Embryonic facial prominence (tissue), 1 donor: ENCODE measurements at regions not wholly inside any gene's neighbourhood (a gene's known extent, or its start where the extent isn't known, plus 50 kb on each side); places are given as distances from the start of the nearest gene placed in this dataset.

Experiments used
- DNase-seq: peaks from one replicate; pipeline ENCODE4 v3.0.0-alpha.2; 2016; ENCODE audit errors: extremely low spot score

DNA sequence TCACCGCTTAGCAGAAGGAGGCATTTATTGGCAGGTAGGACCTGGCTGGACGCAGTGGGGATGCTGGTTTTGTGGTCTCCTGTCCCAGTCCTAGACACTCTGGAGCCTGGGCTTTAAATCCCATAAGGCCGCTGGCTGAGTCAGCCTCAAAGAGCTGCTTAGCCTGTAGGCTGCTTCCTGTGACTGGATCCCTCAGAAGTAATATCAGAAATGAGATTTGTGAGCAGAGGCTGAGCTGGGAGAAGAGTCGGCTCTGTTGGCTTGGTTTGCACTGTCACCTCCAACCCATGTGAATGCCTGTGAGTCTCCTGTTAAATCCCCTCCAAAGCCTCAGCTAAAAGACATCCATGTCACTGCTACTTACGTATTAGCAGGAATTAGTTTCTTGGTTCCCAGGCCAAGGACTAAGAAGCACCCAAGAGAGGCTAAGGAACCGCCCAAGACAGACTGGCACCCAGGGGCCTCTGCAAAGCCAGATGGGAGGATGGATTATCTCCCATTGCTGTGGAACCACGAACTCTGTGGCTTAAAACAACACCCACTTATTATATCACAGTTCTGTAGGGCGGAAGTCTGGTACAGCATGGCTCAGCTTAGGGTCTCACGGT is 289.4 kb downstream of the CDC5L start:
- DNase-seq: no peak

- no peak for DNase-seq
Observed at GRCh38 chr6:44678252-44678935, 290.9 kb downstream of the CDC5L start.

- no peak for DNase-seq
Observed at GRCh38 chr6:44679438-44680201, 292.1 kb downstream of the CDC5L start.

GRCh38 chr6:44680202-44680720 is 292.8 kb downstream of the CDC5L start:
- DNase-seq: no peak

DNA sequence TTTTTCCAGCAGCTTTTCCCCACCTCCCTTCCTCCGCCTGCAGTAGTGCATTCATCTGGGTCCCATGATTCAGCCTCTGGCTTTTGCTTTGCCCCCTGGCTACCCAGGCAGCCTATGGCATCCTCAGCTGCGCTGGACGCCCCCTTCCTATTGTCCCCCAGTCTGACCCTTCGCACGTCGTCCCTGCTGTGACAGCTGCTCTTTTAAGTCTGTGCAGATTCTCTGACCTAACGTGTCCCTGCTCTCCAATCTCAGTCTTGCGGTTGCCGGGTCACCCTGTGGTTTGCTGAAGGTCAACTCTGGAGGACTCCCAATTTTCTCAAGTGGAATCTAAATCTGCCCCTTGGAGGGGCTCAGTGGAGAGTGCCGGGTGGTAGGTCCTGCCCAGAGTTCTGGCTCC is 294.3 kb downstream of the CDC5L start:
- no peak for DNase-seq

GRCh38 chr6:44682280-44682679 is 294.8 kb downstream of the CDC5L start:
- DNase-seq: no peak

DNA sequence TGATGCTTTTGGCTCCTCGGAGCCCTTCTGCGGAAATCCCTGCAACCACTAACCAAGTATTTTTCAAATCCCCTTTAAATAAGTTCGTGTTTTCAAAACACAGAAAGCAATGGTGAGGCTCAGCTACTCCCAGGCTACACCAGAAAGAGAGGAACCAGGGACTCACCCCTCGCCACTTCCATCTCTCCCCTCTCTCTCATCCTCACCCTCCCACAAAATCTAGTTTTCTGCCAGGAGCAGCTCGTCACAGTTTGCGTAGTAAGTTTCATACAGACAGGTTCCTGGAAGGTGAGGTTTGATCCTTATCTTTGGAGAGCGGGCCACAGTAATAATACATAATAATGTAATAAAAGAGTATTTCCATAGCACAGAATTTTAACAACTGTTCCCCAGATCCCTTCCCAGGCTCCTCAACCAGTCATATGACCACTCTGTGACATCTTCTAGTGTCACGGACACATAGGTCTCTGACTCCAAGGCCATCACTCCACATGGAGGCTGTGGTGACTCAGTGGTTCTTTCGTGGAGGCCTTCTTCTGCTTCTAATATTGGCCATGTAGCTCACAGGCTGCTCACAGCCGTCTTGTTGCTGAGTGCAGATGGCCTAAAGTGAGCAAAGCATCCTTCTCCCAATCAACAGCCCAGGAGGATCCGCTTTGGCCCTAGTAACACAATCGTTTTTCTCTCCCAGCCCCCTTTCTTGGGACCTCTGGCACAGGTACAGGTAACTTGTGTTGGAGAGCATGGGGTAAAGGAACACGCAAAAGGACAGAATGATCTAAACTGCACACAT is 295.7 kb downstream of the CDC5L start:
- DNase-seq: no peak

- no peak for DNase-seq
Observed at GRCh38 chr6:44685213-44685612, 297.7 kb downstream of the CDC5L start.

DNA sequence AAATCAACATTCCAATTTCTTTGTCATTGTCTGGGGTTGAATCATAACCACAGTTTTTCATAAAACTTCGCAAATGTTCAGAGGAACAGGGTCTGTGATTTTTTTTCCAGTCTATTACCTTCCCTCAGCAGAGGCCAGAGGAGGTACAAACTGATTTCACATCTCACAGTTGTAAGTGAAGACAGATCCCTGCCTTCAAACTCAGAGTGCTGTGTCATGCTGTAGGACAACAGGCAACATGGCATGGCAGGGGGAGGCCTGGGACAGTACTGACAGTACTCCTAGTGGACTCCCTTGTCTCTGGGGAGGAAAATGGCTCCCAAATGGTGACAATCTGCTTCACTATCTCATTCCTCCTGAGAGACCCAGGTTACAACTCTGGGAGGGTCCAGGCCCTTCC is 308.6 kb downstream of the CDC5L start:
- DNase-seq: no peak

- no peak for DNase-seq
Observed at GRCh38 chr6:44696686-44697085, 309.2 kb downstream of the CDC5L start.

- DNase-seq: no peak
Observed at GRCh38 chr6:44697327-44697726, 309.8 kb downstream of the CDC5L start.

- DNase-seq: no peak
Observed at GRCh38 chr6:44698602-44699001, 311.1 kb downstream of the CDC5L start.

DNA sequence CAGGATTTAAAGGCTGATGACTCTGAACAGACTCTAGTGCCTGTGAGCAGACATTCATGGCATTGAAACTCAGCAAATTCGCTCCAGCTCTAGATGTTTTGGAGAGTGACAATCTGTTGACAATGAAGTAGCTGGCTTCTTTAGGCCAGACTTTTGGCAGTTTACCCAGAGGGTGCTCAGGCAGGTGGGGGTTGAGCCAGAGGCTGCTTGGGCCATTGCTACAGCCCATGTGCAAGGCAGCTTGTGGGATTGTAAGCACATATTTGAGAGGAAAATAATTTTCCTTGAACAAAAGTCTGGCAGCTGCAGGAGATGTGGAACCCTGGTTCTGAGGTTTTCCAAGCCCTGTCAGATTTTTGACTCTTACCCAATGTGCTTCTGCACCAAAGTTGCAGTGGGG is 311.6 kb downstream of the CDC5L start:
- DNase-seq: no peak

DNA sequence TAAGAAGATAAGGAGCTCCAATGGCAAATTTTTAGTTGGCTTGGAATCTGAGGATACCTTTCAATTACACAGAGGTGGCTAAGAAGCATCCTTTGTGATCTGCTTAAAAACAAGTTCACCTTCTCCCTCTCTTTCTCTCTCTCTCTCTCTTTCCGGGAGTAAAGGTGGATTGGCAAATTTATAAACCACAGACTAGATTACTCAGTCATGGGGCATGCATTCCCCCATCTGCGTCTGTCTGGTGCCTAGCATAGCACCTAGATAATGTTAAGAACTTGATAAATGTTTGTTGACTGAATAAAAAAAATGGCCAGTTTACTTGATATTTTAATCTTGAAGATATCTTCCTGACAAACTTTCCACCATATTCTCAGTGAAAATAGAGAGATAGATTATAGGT is 312.3 kb downstream of the CDC5L start:
- no peak for DNase-seq

- no peak for DNase-seq
Observed at GRCh38 chr6:44700422-44700821, 312.9 kb downstream of the CDC5L start.

- DNase-seq: no peak
Observed at GRCh38 chr6:44701038-44701636, 313.6 kb downstream of the CDC5L start.

DNA sequence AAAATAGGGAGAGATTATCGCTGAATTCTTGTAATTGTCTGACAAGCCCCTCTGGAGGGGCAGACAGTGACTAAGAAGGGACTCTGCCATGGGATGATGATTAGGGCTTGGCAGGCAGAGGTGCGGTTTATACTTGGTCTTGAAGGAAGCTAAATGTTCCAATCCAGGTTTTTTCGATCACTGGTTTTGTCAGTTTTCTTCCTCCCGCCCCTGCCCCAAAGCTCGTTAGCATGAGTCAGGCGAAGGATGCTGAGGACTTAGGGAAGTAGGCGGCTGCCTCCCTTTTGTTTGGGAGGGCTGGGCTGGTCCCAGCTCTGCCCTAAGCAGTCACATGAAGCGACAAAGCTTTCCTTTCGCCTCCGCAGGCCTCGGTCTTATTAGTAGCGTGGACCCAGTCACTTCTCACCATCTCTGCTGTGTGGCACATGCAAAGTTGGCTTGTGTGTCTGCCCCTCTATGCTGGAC is 314.2 kb downstream of the CDC5L start:
- DNase-seq: no peak

- no peak for DNase-seq
Observed at GRCh38 chr6:44702292-44702691, 314.8 kb downstream of the CDC5L start.

DNA sequence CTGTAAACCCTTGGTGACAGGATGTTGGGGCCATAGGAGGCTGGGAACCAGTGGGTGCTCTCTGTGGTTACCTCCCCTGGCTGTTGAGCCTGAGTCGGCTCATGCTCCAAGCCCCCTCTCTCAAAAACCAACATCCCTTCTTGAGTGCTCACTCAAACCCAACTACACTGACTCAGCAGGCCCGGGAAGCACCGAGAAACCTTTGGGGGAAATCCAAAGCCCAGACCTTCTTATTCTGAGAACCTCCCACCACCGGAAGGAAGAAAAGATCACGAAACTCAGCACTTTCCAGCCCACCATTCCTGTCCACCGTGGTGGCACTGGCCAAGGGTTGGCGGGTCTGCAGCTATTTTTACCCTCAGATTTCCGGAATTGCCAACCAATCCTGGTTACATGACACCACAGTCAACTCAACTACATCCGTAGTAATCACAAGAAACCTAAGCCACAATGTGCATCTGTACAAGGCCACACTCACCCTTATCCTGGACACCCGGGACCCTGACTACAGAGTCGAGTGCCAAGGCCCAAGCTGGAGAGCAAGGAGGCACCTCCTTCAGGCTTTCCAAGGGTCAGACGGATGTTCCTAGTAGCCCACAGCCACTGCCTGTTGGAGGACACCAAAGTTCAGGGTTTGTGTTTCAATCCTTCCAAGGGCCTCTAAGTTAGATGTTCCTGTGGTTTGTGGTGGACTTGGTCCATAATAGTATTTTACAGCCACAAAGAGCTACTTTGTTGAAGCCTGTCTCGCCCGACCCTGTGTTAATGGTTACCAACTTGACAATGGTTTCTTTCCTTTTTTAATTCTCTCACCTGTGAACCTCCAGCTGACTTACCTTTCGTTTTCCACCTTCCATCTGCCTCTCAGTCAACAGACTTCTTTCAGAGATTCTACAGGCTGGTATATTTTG is 317.0 kb downstream of the CDC5L start:
- no peak for DNase-seq

DNA sequence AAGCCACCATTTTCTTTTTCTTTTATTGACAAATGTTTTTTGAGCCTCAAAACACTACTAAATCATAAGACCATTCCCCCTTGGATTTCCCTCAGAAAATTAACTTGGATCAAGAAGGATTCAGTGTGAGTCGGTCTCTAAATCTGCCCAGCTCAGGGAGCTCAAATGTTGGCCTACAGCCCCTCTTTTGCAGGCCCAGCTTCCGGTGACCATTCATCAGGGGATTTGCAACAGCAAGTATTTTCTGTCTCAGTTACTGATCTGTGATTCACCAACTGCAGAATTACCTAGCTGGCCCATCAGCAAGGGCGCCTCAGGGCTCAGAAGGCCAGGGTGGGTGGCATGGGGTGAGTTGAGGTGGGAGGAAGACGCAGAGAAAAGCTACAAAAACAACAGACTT is 318.1 kb downstream of the CDC5L start:
- no peak for DNase-seq
